NCI-H69 (cell line): ENCODE measurements at regions not wholly inside any gene's neighbourhood (a gene's known extent, or its start where the extent isn't known, plus 50 kb on each side); places are given as distances from the start of the nearest gene placed in this dataset.

Source experiments
- DNase-seq: peaks from one replicate; lab custom pipeline; 2025; lab: John Stamatoyannopoulos, UW

DNA sequence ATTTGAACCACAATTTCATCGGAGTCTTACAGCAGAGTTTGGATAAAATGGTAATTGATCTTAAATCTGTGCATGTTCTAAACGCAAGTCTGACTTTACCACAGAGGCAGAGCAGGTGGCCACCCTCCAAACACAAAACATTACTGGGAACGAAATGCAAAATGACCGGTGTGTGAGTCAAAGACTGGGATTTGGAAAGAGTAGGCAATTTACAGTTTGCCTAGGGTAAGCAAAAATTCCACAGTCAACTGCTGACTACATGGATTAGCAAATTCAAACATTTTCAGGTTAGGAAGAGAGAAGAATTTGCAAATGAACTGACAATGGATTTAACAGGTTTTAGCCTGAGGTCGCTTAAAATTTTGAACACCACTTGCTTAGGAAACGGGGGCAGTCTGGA is 444.4 kb downstream of the HDGFL1 start:
- DNase-seq: no peak

DNA sequence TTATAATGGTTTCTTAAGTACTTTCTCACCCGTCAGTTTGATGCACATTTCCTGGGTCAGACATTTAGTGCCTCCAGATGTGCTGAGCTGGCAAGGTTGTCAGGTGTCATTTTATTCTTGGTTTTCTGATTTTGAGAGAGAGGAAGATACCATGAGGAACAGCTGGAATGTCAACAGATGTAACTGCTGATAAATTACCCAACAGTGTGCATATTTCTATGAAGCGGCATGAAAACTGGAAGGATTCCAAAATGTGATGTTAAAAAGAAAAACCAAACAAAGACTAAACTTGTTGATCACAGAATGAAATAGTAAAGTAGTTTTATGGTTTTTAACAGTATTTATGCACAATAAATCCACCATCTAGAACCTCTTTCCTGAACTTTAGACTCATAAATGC is 447.3 kb downstream of the HDGFL1 start:
- DNase-seq: peak; percentile 27

DNA sequence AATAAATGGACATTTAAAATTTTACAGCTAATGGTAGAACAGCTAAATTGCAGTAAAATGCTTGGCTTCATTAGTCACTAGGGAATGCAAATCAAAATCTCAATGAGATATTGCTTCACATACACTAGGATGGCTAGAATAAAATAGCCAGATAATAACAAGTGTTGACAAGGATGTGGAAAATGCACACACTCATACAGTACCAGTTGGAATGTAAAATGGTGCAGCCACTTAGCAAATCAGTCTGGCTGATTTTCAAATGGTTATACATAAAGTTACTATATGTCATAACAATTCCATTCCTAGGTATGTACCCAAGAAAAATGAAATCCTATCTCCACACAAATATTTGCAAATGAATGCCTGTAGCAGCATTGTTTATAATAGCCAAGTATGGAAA is 452.1 kb downstream of the HDGFL1 start:
- DNase-seq: no peak

DNA sequence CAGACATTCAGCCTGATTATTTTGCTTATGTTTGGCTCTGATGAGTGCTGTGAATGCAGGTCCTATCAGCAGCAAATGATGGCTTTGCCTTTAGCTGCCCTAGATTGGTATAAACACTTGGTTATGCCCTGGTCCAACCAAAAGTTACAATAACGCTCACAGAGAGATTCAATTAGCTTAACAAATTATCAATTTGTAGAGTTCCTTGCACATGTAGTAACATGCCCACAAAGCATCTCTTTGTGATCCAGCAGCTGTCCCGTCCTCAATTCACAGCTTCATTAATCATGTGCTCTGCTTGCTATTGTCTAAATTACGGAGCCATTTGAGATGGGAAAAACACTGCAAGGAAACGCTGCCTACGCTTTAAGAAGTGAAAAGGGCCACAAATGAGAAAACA is 457.9 kb downstream of the HDGFL1 start:
- peak; percentile 98 for DNase-seq

DNA sequence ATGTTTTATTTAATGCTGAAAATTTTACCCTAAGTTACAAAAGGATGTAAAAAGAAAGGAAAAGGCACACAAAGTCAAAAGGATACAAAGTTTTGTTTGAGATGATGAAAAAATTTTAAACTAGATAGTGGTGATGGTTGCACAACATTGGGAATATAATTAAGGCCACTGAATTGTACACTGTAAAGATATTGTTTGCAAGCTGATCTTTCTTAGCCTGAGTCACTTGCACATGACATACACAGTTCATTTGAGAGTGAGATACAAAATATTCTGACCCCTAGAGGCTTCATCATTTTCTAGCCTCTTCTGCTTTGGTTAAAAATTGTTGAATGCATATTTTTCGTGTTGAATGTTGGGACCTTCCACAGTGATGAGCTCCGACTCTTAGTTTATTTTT is 462.6 kb downstream of the HDGFL1 start:
- DNase-seq: peak; percentile 14

DNA sequence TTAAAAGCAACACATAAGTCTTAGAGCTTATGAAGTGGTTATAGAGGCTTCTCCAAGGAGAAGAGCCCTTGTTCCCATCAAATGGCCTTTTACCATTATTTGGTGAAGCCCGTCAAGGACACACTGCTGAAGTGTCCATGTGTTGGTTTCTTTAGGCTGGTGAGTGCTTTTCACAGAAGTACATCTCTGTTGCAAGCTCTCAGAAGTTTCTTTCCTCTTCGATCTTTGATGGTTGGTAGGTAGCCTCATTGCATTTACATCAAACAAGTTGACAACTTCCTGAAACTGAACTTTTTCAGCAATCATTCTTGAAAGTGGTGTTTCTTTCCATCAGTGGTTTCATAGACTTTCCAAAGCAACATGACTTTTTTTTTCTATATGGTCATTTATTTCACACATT is 465.6 kb downstream of the HDGFL1 start:
- no peak for DNase-seq

DNA sequence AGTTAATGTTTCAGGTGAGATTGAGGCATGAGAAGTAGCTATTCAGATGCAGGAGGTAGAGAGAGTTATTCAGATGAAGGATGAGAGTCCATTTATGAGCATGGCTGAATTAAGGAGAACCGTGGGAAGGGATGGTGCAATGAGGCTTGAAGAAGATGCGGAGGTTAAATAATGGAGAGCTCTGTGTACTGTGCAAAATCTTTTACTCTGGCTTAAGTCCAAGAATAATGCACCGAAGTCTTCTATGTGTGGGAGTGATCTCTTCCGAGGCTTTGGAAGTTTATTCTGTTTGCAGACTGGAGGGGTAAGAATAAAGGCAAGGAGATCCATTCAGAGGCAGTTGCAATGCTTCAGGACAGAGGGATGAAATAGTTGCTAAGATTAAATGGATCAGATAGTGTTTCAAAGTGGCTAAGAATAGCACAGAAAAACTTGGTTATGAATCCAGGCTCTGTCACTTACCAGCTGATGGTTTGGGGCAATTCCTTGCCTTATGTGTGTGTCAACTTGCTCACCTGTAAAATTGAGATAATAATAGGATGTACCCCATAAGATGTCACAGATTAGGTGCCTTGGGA is 467.1 kb downstream of the HDGFL1 start:
- no peak for DNase-seq

DNA sequence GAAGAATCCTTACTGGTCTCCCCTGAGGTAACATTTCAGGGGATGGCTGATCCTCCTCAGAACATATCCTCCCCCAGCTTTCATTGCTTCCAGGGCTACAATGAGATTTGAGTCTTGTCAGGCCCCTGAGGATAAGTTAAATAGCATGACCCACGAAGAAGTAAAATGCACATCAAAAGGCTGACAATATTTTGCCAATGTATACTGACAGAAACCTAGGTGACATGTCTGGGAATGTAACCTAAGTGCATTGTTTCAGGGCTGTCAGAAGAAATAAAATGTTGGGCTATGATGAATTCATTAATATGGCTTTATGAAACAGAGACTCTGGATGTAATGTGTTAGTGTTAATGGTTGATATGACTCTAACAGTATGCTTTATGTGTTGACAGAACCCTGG is 471.5 kb downstream of the HDGFL1 start:
- DNase-seq: no peak

DNA sequence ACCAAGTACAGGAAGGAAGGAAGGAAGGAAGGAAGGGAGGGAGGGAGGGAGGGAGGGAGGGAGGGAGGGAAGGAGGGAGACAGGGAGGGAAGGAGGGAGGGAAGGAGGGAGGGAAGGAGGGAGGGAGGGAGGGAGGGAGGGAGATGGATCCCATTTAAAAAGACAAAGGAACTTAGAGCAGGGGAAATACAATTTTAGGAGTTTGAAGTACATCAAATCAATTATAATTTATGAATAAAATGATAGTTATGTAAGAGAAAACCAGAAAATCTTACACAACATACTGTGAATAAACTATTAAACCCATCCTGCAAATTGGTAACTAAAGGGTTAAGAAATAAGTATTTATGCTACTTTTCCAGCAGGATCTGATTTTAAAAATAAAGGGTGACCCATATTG is 475.9 kb downstream of the HDGFL1 start:
- DNase-seq: no peak

DNA sequence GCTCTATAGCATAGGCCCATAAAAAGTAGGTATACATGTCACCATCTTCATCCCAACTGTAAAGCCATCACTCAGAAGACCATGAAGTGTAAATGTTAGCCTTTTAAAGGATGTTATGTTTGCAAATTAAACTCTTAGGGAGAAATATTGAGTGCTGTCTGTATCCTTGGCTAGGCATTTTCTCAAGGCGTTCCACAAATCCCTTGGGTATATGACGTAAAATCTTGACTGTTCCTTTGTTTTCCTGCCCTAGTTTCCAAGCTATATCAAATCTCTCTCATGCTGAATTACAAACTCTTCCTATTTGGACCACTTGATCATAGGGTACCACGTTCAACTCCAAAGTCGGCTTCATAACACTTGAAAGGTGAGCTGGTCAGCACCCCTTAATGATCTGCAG is 486.2 kb downstream of the HDGFL1 start:
- DNase-seq: no peak

DNA sequence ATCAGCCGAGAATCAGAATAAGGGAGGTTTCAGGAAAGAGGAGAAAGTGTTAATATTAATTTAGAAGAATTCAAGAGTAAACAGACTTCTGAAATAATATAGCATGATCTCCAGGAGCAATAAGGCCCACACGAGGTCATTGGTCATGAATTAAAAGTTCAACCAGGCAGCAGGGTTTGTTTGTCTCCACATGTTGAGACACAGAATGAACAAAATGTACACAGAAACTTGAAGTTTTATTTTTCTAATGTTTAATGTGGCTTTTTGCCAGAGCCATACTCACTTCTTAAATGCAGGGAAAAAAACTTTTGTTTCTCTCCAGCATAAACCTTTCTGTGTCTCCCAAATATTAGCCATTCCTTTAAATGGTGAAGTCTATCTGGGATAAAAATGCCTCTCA is 504.5 kb downstream of the HDGFL1 start:
- DNase-seq: peak; percentile 69

DNA sequence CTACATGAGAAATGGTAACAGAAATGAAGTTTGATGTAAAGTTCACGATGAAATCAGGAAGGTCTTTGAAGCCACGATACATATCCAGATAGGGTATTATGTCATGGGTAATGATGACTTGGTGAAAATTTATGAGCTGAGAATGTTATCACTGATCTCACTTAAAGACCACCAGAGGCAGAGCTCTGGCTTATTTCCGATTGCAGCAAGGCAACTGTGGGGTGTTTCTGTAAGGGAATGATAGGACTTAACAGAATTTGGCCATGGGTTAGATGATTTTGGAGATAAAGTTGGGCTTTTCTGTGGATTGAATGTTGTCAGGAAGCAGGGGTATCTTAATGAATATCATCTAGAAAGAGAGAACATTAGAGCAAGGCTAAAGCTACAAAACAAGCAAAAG is 508.4 kb downstream of the HDGFL1 start:
- DNase-seq: no peak

DNA sequence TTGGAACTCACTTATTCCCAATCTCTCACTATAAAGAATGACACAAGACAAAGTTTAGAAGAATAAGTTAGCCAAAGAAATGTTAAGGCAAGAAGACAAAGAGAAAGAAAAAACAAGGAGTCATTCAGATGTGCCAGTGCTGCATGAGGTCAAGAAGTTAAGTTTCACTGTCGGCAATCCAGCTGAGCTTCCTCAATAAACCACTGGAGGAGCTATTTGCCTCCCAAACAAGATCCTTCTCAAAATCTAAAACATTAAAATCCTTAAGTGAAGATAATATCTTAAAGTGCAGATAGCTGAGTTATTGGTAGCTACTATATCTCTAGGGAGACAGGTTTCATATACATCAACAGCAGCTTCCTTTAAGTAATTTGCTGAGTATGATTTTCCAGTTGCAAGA is 512.3 kb downstream of the HDGFL1 start:
- no peak for DNase-seq

DNA sequence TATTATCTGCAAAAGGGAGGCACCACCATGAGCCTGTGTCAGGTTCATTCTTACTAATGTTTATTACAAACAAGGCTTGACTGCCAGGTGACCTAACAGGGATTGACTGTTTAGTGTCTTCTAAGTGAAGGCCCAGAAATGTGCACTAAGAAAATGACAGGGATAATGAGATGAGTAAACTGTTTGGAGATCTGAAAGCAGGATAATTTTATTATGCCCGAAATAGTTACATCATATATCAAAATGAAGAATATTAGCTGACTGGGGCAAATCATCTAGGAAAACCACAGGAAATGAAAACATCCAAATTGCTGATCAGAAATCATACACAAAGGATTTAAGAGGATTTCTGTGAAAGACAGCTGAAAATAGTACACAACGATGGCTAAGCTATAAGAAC is 516.7 kb downstream of the HDGFL1 start:
- no peak for DNase-seq

DNA sequence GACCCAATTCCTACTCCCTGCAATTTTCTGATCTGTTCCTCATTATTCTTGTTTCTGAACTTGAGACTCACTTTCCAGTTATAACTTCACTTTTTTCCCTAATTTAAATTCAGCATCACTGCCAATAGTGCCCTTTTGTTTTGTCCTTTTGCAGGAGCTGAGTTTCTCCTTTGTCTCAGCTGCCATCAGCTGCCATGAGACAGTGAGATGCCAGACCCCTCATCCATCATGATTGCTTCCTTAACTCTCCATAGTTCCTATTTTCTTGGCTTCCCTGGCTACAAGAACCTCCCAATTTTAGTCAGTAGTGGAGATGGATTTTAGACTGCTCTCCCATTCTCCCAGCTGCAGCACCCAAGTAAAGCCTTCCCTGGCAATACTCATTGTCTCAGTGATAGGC is 518.1 kb downstream of the HDGFL1 start:
- no peak for DNase-seq

DNA sequence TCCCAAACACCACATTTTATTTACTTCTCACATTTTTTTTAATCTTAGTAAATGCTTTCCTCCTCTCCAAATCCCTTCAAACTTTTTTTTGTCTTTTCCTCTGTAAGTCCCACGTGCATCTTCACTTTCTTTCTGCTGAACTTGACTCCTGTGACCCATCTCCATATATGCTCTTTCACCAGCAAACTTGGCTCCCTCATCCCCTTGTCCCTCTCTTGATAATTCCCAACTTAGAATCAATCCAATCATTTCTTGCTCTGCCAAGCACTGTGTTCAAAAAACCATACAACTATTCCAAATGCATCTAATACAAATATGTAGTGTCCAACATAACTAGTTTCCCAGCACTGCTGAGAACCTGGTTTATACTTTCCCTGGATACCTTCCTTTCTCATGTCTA is 519.4 kb downstream of the HDGFL1 start:
- no peak for DNase-seq

DNA sequence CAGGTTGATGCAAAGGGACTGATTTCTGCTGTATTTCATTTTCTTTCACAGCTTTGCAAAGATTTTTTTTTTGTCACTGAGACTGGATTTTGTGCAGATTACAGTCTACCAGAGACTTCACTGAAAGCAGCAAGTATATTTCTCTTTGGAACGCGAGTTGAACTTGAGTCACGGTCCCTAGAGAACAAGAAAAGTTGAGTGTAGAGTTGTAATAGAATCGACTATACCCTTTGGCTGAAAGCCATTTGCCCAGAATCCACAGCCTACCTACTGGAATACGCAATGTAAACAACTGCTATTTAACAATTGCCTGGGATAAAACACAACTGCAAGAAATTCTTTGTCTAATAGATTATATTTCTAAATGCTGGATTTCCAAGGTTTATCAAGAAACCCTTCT is 520.6 kb downstream of the HDGFL1 start:
- DNase-seq: no peak

DNA sequence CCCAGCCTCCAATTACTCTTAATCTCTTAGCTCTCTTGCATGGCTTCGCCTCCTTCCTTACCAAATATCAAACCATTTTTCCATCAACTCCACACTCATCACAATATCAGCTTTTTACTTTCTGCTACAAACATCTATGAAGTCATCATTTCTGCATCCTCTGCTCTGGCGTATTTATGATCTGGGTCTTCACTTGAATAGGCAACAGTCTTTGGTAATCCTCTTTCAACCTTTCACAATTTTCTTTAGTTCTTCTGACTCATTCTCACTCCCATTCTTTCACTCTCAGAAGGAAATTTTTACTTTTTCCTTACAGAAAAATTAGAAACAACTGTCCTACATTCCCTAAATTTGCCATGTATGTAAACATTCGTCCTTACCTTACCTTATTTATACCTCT is 522.4 kb downstream of the HDGFL1 start:
- no peak for DNase-seq

DNA sequence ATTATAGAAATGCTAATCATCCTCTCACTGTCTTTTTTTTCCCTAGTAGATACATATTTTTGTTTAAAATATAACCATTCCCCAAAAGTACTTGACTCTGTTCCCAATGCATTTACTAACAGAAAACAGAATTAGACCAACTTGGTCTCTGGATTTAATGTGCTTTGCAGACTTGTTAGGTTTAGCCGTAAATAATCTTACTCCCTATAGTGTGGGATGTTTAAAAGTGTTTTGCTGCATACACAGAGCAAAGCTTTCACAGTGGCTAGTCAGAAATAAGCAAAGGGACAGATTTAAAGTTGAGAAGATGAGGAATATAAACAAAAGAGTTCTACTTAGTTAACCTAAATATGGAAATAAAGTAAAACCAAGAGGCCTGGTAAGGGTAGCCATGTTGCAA is 527.5 kb downstream of the HDGFL1 start:
- no peak for DNase-seq

DNA sequence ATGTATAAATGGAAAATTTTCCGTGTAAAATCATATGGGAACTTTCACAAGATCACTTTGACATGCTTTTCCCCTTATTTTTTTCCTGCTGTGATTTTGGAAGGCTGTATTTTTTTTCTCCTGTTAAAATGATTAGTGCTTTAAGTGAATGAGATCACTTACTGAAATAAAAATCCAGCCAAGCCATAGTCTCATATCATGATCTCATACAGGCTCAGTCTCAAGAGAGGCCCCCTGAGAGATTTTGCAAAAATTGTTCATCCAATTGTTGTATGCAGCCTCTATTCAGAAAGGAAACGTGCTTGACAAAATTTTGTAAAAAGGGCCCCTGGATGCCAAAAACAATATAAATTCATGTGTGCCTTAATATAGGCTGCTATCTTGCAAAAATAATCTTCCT is 528.2 kb downstream of the HDGFL1 start:
- no peak for DNase-seq

DNA sequence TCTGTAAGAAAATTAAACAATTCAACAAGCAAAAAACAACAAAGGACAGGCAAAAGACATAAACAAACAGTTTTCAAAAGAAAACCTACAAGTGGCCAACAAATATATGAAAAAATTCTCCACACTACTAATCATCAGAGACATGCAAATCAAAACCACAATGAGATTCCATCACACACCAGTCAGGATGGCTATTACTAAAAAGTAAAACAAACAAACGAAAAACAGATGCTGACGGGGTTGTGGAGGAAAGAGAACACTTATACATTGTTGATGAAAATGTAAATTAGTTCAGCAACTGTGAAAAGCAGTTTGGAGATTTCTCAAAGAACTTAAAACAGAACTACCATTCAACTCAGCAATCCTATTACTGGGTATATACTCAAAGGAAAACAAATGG is 537.6 kb downstream of the HDGFL1 start:
- no peak for DNase-seq

DNA sequence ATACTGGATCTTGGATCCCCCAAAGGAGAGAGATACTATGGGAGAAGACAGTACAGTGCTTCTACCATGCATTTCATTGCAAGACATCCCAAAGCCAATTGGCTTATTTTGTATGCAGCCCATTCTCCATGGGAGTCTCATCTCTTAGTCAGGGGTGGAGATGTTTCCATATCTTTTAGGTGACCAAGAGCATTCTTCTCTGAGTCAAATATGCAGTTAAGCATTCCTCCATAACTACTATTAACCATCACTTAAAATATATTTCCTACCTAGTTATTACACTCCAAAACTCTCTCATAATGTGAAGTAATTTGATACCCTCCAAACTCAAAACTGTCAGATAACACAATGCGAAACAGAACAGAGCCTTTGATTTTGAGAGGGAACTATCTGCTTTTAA is 542.6 kb downstream of the HDGFL1 start:
- DNase-seq: no peak

DNA sequence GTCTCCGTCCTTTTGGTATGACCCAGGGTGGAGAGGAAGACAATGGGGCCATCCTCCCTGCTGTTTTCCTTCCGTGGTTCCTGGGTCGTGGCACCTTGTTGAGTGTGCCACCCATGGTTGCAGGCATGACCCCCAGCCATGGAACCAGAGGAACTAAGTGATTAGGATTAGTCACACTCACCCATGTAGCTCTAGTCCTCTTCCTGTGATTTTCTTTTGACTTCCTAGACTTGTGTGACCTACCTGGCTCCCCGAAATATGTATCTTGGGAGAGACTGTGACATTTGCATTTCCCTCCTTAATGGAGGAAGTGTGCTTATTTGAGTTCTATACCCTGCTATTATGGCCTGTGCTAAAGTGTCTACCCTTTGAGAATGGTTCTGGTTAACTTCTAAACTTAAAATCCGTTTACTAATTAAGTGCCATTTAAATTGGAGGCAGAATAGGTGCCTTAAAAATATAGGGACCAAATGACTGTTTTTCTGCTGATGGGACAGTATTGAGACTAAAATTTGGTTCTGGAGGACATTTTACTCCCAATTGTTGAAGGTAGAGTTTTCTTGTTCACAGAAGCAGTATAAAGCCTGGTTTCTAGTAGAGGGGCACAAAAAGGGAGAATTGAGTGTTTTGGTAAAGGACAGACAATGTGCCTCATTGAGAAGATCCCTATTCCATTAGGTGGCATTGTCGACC is 545.6 kb downstream of the HDGFL1 start:
- no peak for DNase-seq

DNA sequence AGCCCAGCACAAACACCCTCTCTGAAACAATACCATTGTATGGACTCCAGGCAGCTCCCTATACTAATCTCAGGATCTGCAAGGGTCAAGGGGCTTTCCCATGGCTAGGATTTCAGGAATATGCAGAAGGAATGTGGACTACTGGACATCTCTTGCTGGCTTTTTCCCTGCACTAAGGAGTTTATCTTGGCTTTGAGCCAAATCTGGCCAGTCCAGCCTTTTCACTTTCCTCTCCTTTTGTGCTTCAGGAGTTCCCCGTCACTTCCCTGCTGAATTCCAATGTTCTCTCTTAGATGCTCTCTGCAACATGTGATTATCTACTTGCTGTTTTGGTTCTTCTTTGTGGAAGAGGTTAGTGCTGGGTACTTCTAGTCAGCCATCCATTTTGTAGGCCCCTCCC is 568.2 kb downstream of the HDGFL1 start:
- DNase-seq: peak; percentile 41
